DOHH2 (cell line): ENCODE measurements at regions not wholly inside any gene's neighbourhood (a gene's known extent, or its start where the extent isn't known, plus 50 kb on each side); places are given as distances from the start of the nearest gene placed in this dataset.

Experiments used
- H3F3A ChIP-seq: fragments of 200-600 bp; sonication (generic), shearing (Covaris generic); 2 replicates; pipeline ENCODE4 v1.6.0; 2016; ENCODE audit warnings: antibody characterized with exemption, mild to moderate bottlenecking; ENCODE audit not compliant: control insufficient read depth, insufficient read depth
- H3K27ac ChIP-seq: fragments of 200-600 bp; sonication (generic); 2 replicates; pipeline ENCODE4 v1.5.1; 2014; ENCODE audit warnings: low read depth, mild to moderate bottlenecking, low read length, moderate library complexity
- H3K27me3 ChIP-seq: fragments of 200-600 bp; sonication (generic); 2 replicates; pipeline ENCODE4 v1.6.1; 2014; ENCODE audit warnings: mild to moderate bottlenecking, low read length, mixed read lengths; ENCODE audit not compliant: control insufficient read depth
- H3K36me3 ChIP-seq: fragments of 200-600 bp; sonication (generic); 2 replicates; pipeline ENCODE4 v1.6.1; 2014; ENCODE audit warnings: mild to moderate bottlenecking, low read length, moderate library complexity, mixed read lengths; ENCODE audit not compliant: control insufficient read depth
- H3K4me1 ChIP-seq: fragments of 200-600 bp; sonication (generic); 2 replicates; pipeline ENCODE4 v1.6.1; 2014; ENCODE audit warnings: mild to moderate bottlenecking, low read length, mixed read lengths; ENCODE audit not compliant: control insufficient read depth
- H3K4me2 ChIP-seq: fragments of 200-600 bp; sonication (generic); 2 replicates; pipeline ENCODE4 v1.6.0; 2014; ENCODE audit warnings: mild to moderate bottlenecking, low read length, moderate library complexity
- H3K4me3 ChIP-seq: fragments of 200-600 bp; sonication (generic); 2 replicates; pipeline ENCODE4 v1.5.1; 2014; ENCODE audit warnings: mild to moderate bottlenecking, low read length, mixed read lengths
- H3K79me2 ChIP-seq: fragments of 200-600 bp; sonication (generic); 2 replicates; pipeline ENCODE4 v1.6.1; 2014; ENCODE audit warnings: mild to moderate bottlenecking, low read length, mixed read lengths; ENCODE audit not compliant: control insufficient read depth
- H3K9me2 ChIP-seq: fragments of 200-600 bp; sonication (generic); replicated peaks from 2 replicates; pipeline ENCODE4 v1.6.1; 2014; ENCODE audit warnings: mild to moderate bottlenecking, low read length, mixed read lengths; ENCODE audit not compliant: control insufficient read depth
- H3K9me3 ChIP-seq: fragments of 200-600 bp; sonication (generic); 2 replicates; pipeline ENCODE4 v1.6.1; 2014; ENCODE audit warnings: antibody characterized with exemption, low read length, mixed read lengths; ENCODE audit not compliant: control insufficient read depth, insufficient read depth
- H4K20me1 ChIP-seq: fragments of 200-600 bp; sonication (generic); 2 replicates; pipeline ENCODE4 v1.6.0; 2014; ENCODE audit warnings: low read depth, mild to moderate bottlenecking, antibody characterized with exemption, low read length, moderate library complexity; ENCODE audit not compliant: control insufficient read depth, insufficient read depth
- CTCF ChIP-seq: fragments of 200-600 bp; sonication (generic); IDR thresholded peaks from one replicate; pipeline ENCODE4 v1.5.1; 2014; ENCODE audit warnings: antibody characterized with exemption, mild to moderate bottlenecking, low read depth, low read length; ENCODE audit not compliant: poor library complexity, severe bottlenecking
- EZH2phosphoT487 ChIP-seq: fragments of 200-600 bp; sonication (generic); IDR thresholded peaks from 2 replicates; pipeline ENCODE4 v1.6.1; 2017; ENCODE audit warnings: borderline replicate concordance, mild to moderate bottlenecking, antibody characterized with exemption, low read length, moderate library complexity, mixed read lengths

DNA sequence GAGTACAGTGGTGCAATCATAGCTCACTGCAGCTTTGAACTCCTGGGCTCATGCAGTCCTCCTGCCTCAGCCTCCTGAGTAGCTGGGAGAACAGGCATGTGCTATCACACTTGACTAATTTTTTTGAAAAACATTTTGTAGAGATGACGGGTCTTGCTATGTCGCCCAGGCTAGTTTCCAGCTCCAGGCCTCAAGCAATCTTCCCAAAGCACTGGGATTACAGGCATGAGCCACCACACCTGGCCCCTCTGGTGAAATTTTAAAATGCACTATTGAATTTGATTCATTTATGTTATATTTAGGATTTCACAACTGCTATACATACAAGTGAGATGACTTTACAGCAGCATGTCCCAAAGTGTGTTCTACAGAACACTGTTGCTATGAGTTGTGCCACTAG is 50.8 kb upstream of the TPM1 start:
- Histone ChIP-seq H3K4me3 (no peak overlapping the region), H3K9me2 (no peaks in the 10 kb centered on the region), H3K36me3 (no peaks in the 10 kb centered on the region), H3K4me2 (no peak overlapping the region), H3K4me1 (no peaks in the 10 kb centered on the region), H3K27ac (no peak overlapping the region), H3K79me2 (no peaks in the 10 kb centered on the region), H3F3A (no peaks in the 10 kb centered on the region), H3K27me3 (peaks cover 5% of the 10 kb centered on the region; the same call in 1 of the 2 replicates), H4K20me1 (no peaks in the 10 kb centered on the region), H3K9me3 (no peaks in the 10 kb centered on the region)
- TF ChIP-seq EZH2phosphoT487 (no peak), CTCF (no peak)

- Histone ChIP-seq H3K79me2 (no peaks in the 10 kb centered on the region), H3K27ac (no peak overlapping the region), H3K4me2 (no peak overlapping the region), H3K4me1 (no peaks in the 10 kb centered on the region), H3K9me2 (no peaks in the 10 kb centered on the region), H4K20me1 (no peaks in the 10 kb centered on the region), H3K9me3 (no peaks in the 10 kb centered on the region), H3F3A (no peaks in the 10 kb centered on the region), H3K27me3 (peaks cover 5% of the 10 kb centered on the region; the same call in 1 of the 2 replicates), H3K36me3 (no peaks in the 10 kb centered on the region), H3K4me3 (no peak overlapping the region)
- no peak for TF ChIP-seq EZH2phosphoT487
Measured at GRCh38 chr15:62992302-62992701, 50.2 kb upstream of the TPM1 start.
